Natural killer cell treated with Interleukin-12 subunit alpha and Interleukin-12 subunit beta and Interleukin-15 and Interleukin-18, amount 100 ng/mL, for 72 hours (primary cell): ENCODE measurements at regions not wholly inside any gene's neighbourhood (a gene's known extent, or its start where the extent isn't known, plus 50 kb on each side); places are given as distances from the start of the nearest gene placed in this dataset.
"Not testable (repeated sequence)": the region's sequence is repeated elsewhere in the genome, so short reads cannot be mapped to it uniquely, and the experiment has no call there.

Source experiments
- ATAC-seq, 2 donors: fragments of 150-1000 bp; cut with Tn5 transposase in 1 of 2; sonication (Bioruptor Pico), chemical (Tn5 transposase) in 1 of 2; 2 replicates each; pipeline ENCODE4 v1.10.0; 2021
- DNase-seq: peaks from one replicate; pipeline ENCODE4 v3.0.0; 2022; ENCODE audit warnings: low spot score
- H3K27ac Mint-ChIP-seq, 2 donors: 1 replicate in 1 of 2; 2 replicates in 1 of 2; pipeline ENCODE4 v1.8.0; 2022; ENCODE audit warnings: mixed read lengths in 2 of 2, mild to moderate bottlenecking in 1 of 2, moderate library complexity in 1 of 2
- H3K27me3 Mint-ChIP-seq, 2 donors: 1 replicate in 1 of 2; 2 replicates in 1 of 2; pipeline ENCODE4 v1.8.0; 2022; ENCODE audit warnings: mixed read lengths in 2 of 2
- H3K36me3 Mint-ChIP-seq: one replicate; pipeline ENCODE4 v1.8.0; 2022; ENCODE audit warnings: mixed read lengths
- H3K4me1 Mint-ChIP-seq, 2 donors: 1 replicate in 1 of 2; 2 replicates in 1 of 2; pipeline ENCODE4 v1.8.0; 2022; ENCODE audit warnings: low read depth in 2 of 2, mixed read lengths in 2 of 2, mild to moderate bottlenecking in 1 of 2
- H3K4me3 Mint-ChIP-seq: one replicate; pipeline ENCODE4 v1.8.0; 2022; ENCODE audit warnings: mixed read lengths
- H3K9me3 Mint-ChIP-seq: 2 replicates; pipeline ENCODE4 v1.8.0; 2022; ENCODE audit warnings: mixed read lengths

GRCh38 chrX:16360056-16360455 is 192.8 kb downstream of the MAGEB17 start:
- not testable (repeated sequence) for DNase-seq, H3K9me3 Mint-ChIP-seq, H3K27ac Mint-ChIP-seq, H3K4me1 Mint-ChIP-seq, ATAC-seq, H3K36me3 Mint-ChIP-seq, H3K4me3 Mint-ChIP-seq
- peaks cover 0 to 13% of the 10 kb centered on the region in 2 donors for H3K27me3 Mint-ChIP-seq

GRCh38 chrX:16368696-16369095 is 201.4 kb downstream of the MAGEB17 start:
- ATAC-seq (no peak), DNase-seq (no peak)
- no peak overlapping the region for H3K4me3 Mint-ChIP-seq
- H3K4me1 Mint-ChIP-seq, result no peaks in the 10 kb centered on the region
- H3K27me3 Mint-ChIP-seq, result peaks cover 6 to 13% of the 10 kb centered on the region in 2 donors
- no peak overlapping the region for H3K27ac Mint-ChIP-seq
- no peaks in the 10 kb centered on the region for H3K36me3 Mint-ChIP-seq
- no peaks in the 10 kb centered on the region for H3K9me3 Mint-ChIP-seq

DNA sequence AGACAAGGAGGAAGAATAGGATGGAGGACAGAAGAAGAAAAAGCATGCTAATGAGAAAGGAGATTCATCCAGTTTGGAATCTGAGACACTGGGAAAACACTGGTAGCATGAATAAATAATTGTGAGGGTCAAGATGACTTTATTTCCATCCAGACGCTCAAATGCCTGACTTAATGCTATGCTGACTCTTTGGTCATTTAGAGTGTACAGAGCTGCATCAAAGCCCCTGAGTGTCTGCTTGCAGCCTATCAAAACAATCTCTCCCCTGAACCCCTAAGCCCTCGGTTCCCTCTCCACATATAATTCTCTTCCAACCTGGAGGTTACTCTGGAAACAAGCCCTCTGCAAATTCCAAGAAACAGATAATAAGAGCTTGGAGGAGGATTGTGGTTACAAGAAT is 208.8 kb downstream of the MAGEB17 start:
- H3K27me3 Mint-ChIP-seq, result peaks cover 10 to 13% of the 10 kb centered on the region in 2 donors
- no peak overlapping the region for H3K27ac Mint-ChIP-seq
- H3K9me3 Mint-ChIP-seq, result no peaks in the 10 kb centered on the region
- H3K4me3 Mint-ChIP-seq, result no peak overlapping the region
- ATAC-seq (no peak), DNase-seq (no peak)
- H3K36me3 Mint-ChIP-seq, result no peaks in the 10 kb centered on the region
- no peaks in the 10 kb centered on the region for H3K4me1 Mint-ChIP-seq

DNA sequence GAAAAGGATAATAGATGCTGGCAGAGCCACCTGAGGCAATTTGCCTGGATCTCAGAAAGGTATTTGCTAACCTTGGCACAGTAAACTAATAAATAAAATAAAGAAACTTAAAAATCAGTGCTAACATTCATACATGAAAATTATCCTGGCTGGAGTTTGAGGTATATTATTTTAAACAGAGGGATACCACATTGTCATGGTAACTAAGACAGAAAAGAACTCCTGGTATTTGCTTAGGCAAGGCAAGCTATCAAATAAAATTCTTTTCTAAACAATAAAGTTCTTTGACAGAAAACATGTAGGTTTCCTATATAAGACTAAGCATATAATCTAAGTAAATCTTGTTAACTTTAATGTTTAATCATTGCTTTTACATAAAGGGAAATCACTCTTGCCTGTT is 218.8 kb downstream of the MAGEB17 start:
- DNase-seq (no peak), ATAC-seq (no peak)
- peaks cover 6 to 25% of the 10 kb centered on the region in 2 donors for H3K27me3 Mint-ChIP-seq
- H3K36me3 Mint-ChIP-seq, result no peaks in the 10 kb centered on the region
- H3K27ac Mint-ChIP-seq, result no peak overlapping the region
- no peaks in the 10 kb centered on the region for H3K4me1 Mint-ChIP-seq
- no peak overlapping the region for H3K4me3 Mint-ChIP-seq
- no peaks in the 10 kb centered on the region for H3K9me3 Mint-ChIP-seq

GRCh38 chrX:16392597-16392996 is 225.3 kb downstream of the MAGEB17 start:
- DNase-seq (no peak), ATAC-seq (no peak)
- no peaks in the 10 kb centered on the region for H3K4me1 Mint-ChIP-seq
- H3K4me3 Mint-ChIP-seq, result no peak overlapping the region
- H3K9me3 Mint-ChIP-seq, result no peaks in the 10 kb centered on the region
- H3K36me3 Mint-ChIP-seq, result no peaks in the 10 kb centered on the region
- peaks cover 6 to 21% of the 10 kb centered on the region in 2 donors for H3K27me3 Mint-ChIP-seq
- no peak overlapping the region for H3K27ac Mint-ChIP-seq

DNA sequence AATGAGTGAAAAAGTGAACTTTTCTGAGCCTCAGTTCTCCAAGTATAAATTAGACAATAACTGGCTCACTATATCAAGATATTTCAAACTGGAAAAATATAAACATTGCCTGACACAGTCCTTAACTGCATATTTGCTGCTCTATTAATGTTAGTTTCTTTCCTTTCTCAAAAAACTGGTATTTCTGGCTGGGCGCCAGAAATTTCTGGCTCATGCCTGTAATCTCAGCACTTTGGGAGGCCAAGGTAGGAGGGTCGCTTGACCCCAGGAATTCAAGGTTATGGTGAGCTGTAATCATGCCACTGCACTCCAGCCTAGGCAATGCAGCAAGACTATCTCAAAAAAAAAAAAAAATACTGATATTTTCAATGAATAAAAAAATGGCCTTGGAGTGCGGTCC is 227.0 kb downstream of the MAGEB17 start:
- H3K27ac Mint-ChIP-seq, result no peak overlapping the region
- no peak for ATAC-seq
- H3K4me1 Mint-ChIP-seq, result no peaks in the 10 kb centered on the region

GRCh38 chrX:16403808-16404207 is 236.5 kb downstream of the MAGEB17 start:
- H3K27me3 Mint-ChIP-seq, result peaks cover 0 to 13% of the 10 kb centered on the region in 2 donors
- no peaks in the 10 kb centered on the region for H3K9me3 Mint-ChIP-seq
- DNase-seq, result no peak
- H3K4me1 Mint-ChIP-seq, result no peaks in the 10 kb centered on the region
- no peaks in the 10 kb centered on the region for H3K36me3 Mint-ChIP-seq
- no peak for ATAC-seq
- no peak overlapping the region for H3K4me3 Mint-ChIP-seq
- H3K27ac Mint-ChIP-seq, result no peak overlapping the region

More for the DNA sequence above, 227.0 kb downstream of the MAGEB17 start:
- Mint-ChIP-seq H3K4me3 (no peak overlapping the region), H3K27me3 (peaks cover 0 to 15% of the 10 kb centered on the region in 2 donors), H3K36me3 (no peaks in the 10 kb centered on the region), H3K9me3 (no peaks in the 10 kb centered on the region)
- DNase-seq, result no peak

DNA sequence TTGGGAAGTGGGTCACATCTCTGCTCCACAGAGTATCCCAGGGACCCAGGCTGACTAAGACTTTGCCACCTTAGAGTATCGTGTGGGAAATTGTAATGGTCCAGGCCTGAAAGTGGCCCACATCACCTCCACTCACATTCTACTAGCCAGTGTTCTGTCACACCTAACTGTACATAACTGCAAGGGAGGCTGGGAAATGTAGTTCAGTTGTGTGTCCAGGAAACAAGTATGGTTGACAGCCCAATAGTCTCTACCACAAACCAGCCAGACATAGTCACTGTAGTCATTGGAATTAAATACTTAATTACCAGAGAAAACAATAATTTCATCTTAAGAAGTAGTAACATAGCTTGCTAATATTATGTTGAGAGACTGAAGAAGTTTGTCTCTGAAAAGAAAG is 233.4 kb upstream of the S100G start:
- Mint-ChIP-seq H3K27ac (no peak overlapping the region), H3K36me3 (no peaks in the 10 kb centered on the region), H3K9me3 (peaks cover 5% of the 10 kb centered on the region), H3K27me3 (peaks cover 5 to 10% of the 10 kb centered on the region in 2 donors), H3K4me1 (no peaks in the 10 kb centered on the region), H3K4me3 (no peak overlapping the region)
- DNase-seq (no peak), ATAC-seq (no peak)

- no peak overlapping the region for H3K27ac Mint-ChIP-seq
- DNase-seq (no peak), ATAC-seq (no peak)
- no peaks in the 10 kb centered on the region for H3K36me3 Mint-ChIP-seq
- peaks cover 5% of the 10 kb centered on the region for H3K9me3 Mint-ChIP-seq
- no peak overlapping the region for H3K4me3 Mint-ChIP-seq
- no peaks in the 10 kb centered on the region for H3K4me1 Mint-ChIP-seq
- peaks cover 7 to 8% of the 10 kb centered on the region in 2 donors for H3K27me3 Mint-ChIP-seq
Observed at GRCh38 chrX:16418650-16419049, 231.3 kb upstream of the S100G start.

GRCh38 chrX:16427668-16428067 is 222.3 kb upstream of the S100G start:
- Mint-ChIP-seq H3K27ac (no peak overlapping the region), H3K4me3 (no peak overlapping the region), H3K4me1 (peaks cover 0 to 5% of the 10 kb centered on the region in 2 donors), H3K9me3 (no peaks in the 10 kb centered on the region), H3K27me3 (peaks cover 0 to 17% of the 10 kb centered on the region in 2 donors), H3K36me3 (no peaks in the 10 kb centered on the region)
- no peak for DNase-seq
- no peak for ATAC-seq

GRCh38 chrX:16429406-16429805 is 220.6 kb upstream of the S100G start:
- H3K4me3 Mint-ChIP-seq, result no peak overlapping the region
- no peaks in the 10 kb centered on the region for H3K36me3 Mint-ChIP-seq
- ATAC-seq (no peak), DNase-seq (no peak)
- peaks cover 0 to 2% of the 10 kb centered on the region in 2 donors for H3K4me1 Mint-ChIP-seq
- H3K27ac Mint-ChIP-seq, result no peak overlapping the region
- no peaks in the 10 kb centered on the region for H3K9me3 Mint-ChIP-seq
- H3K27me3 Mint-ChIP-seq, result peaks cover 0 to 8% of the 10 kb centered on the region in 2 donors

GRCh38 chrX:16431266-16431665 is 218.7 kb upstream of the S100G start:
- no peak for DNase-seq
- no peaks in the 10 kb centered on the region for H3K9me3 Mint-ChIP-seq
- peaks cover 0 to 2% of the 10 kb centered on the region in 2 donors for H3K4me1 Mint-ChIP-seq
- no peak overlapping the region for H3K27ac Mint-ChIP-seq
- ATAC-seq, result no peak
- peaks cover 0 to 11% of the 10 kb centered on the region in 2 donors for H3K27me3 Mint-ChIP-seq
- no peaks in the 10 kb centered on the region for H3K36me3 Mint-ChIP-seq
- H3K4me3 Mint-ChIP-seq, result no peak overlapping the region

GRCh38 chrX:16433021-16433420 is 216.9 kb upstream of the S100G start:
- H3K9me3 Mint-ChIP-seq, result no peaks in the 10 kb centered on the region
- H3K27ac Mint-ChIP-seq, result no peak overlapping the region
- H3K4me1 Mint-ChIP-seq, result peaks cover 0 to 2% of the 10 kb centered on the region in 2 donors
- DNase-seq, result no peak
- H3K27me3 Mint-ChIP-seq, result peaks cover 0 to 8% of the 10 kb centered on the region in 2 donors
- no peaks in the 10 kb centered on the region for H3K36me3 Mint-ChIP-seq
- no peak overlapping the region for H3K4me3 Mint-ChIP-seq
- no peak for ATAC-seq

GRCh38 chrX:16435399-16435986 is 214.5 kb upstream of the S100G start:
- H3K36me3 Mint-ChIP-seq, result no peaks in the 10 kb centered on the region
- H3K27ac Mint-ChIP-seq, result no peak overlapping the region
- ATAC-seq, result no peak
- peaks cover 0 to 2% of the 10 kb centered on the region in 2 donors for H3K4me1 Mint-ChIP-seq
- H3K4me3 Mint-ChIP-seq, result no peak overlapping the region
- H3K9me3 Mint-ChIP-seq, result no peaks in the 10 kb centered on the region
- DNase-seq, result no peak
- H3K27me3 Mint-ChIP-seq, result peaks cover 0 to 14% of the 10 kb centered on the region in 2 donors
